ENCODE measurements at regions not wholly inside any gene's neighbourhood (a gene's known extent, or its start where the extent isn't known, plus 50 kb on each side); places are given as distances from the start of the nearest gene placed in this dataset.

GRCh38 chr10:47231414-47231813 lies 68.6 kb upstream of the GDF10 start:
- intact Hi-C loops (cut with DNase I; ENCODE audit: low total_unique reads), result no loop called here
- TF ChIP-seq POLR2A (IDR thresholded peaks at IDR 0.05), result no peak
- no peak for TF ChIP-seq CTCF (IDR thresholded peaks at IDR 0.05)
- no peaks in the 10 kb centered on the region for H3K27me3 ChIP-seq
- DNase-seq, result no peak
- H3K27ac ChIP-seq, result no peak overlapping the region
- no peaks in the 10 kb centered on the region for H3K9me3 ChIP-seq
- H3K36me3 ChIP-seq, result no peaks in the 10 kb centered on the region
- H3K4me3 ChIP-seq, result no peak overlapping the region
- no peaks in the 10 kb centered on the region for H3K4me1 ChIP-seq

GRCh38 chr10:47233631-47234030 lies 66.4 kb upstream of the GDF10 start:
- Histone ChIP-seq H3K36me3 (no peaks in the 10 kb centered on the region), H3K4me1 (no peaks in the 10 kb centered on the region), H3K4me3 (no peak overlapping the region), H3K27me3 (no peaks in the 10 kb centered on the region), H3K27ac (no peak overlapping the region), H3K9me3 (no peaks in the 10 kb centered on the region)
- intact Hi-C loops (cut with DNase I; ENCODE audit: low total_unique reads), result loop anchor here (2.0 kb wide), 1 partner anchor 45 kb away; no protein-coding TSS in a partner anchor
- DNase-seq, result no peak
- TF ChIP-seq POLR2A (IDR thresholded peaks at IDR 0.05), result no peak
- TF ChIP-seq CTCF (IDR thresholded peaks at IDR 0.05), result no peak

GRCh38 chr10:47235484-47235883 lies 64.5 kb upstream of the GDF10 start:
- no peaks in the 10 kb centered on the region for H3K36me3 ChIP-seq
- intact Hi-C loops (cut with DNase I; ENCODE audit: low total_unique reads), result no loop called here
- no peak overlapping the region for H3K27ac ChIP-seq
- H3K4me1 ChIP-seq, result no peaks in the 10 kb centered on the region
- H3K27me3 ChIP-seq, result no peaks in the 10 kb centered on the region
- H3K9me3 ChIP-seq, result no peaks in the 10 kb centered on the region
- H3K4me3 ChIP-seq, result no peak overlapping the region
- TF ChIP-seq POLR2A (IDR thresholded peaks at IDR 0.05), result no peak
- no peak for TF ChIP-seq CTCF (IDR thresholded peaks at IDR 0.05)
- no peak for DNase-seq

GRCh38 chr10:47237316-47238260 lies 62.4 kb upstream of the GDF10 start:
- H3K36me3 ChIP-seq, result no peaks in the 10 kb centered on the region
- DNase-seq, result no peak
- H3K9me3 ChIP-seq, result no peaks in the 10 kb centered on the region
- no peak overlapping the region for H3K4me3 ChIP-seq
- no peaks in the 10 kb centered on the region for H3K4me1 ChIP-seq
- H3K27me3 ChIP-seq, result no peaks in the 10 kb centered on the region
- intact Hi-C loops (cut with DNase I; ENCODE audit: low total_unique reads), result no loop called here
- H3K27ac ChIP-seq, result no peak overlapping the region
- TF ChIP-seq POLR2A (IDR thresholded peaks at IDR 0.05) (no peak), CTCF (IDR thresholded peaks at IDR 0.05) (no peak)

GRCh38 chr10:47238331-47239095 lies 61.5 kb upstream of the GDF10 start:
- no peaks in the 10 kb centered on the region for H3K36me3 ChIP-seq
- H3K27ac ChIP-seq, result no peak overlapping the region
- TF ChIP-seq CTCF (IDR thresholded peaks at IDR 0.05) (no peak), POLR2A (IDR thresholded peaks at IDR 0.05) (no peak)
- H3K9me3 ChIP-seq, result no peaks in the 10 kb centered on the region
- H3K27me3 ChIP-seq, result no peaks in the 10 kb centered on the region
- no peak for DNase-seq
- no peak overlapping the region for H3K4me3 ChIP-seq
- no peaks in the 10 kb centered on the region for H3K4me1 ChIP-seq
- intact Hi-C loops (cut with DNase I; ENCODE audit: low total_unique reads), result no loop called here
